ENCODE measurements at regions not wholly inside any gene's neighbourhood (a gene's known extent, or its start where the extent isn't known, plus 50 kb on each side); places are given as distances from the start of the nearest gene placed in this dataset.

GRCh38 chr4:43348591-43348990 lies 456.1 kb downstream of the GRXCR1 start:
- Histone ChIP-seq H3K9me3 (no peaks in the 10 kb centered on the region), H3K27ac (no peak overlapping the region), H3K4me3 (no peak overlapping the region), H3K36me3 (no peaks in the 10 kb centered on the region), H3K27me3 (no peaks in the 10 kb centered on the region), H3K4me1 (peaks cover 0 to 7% (median 0%) of the 10 kb centered on the region in 3 donors)
- DNase-seq (no peak), FAIRE-seq (no peak), ATAC-seq (no peak)
- 87 to 93% methylated on average over 2 of the region's 2 CpGs for WGBS, 2 donors
- intact Hi-C loops (cut with DNase I) = no loop called here
- TF ChIP-seq CTCF (IDR thresholded peaks at IDR 0.05) = no peak

- H3K27ac ChIP-seq = no peak overlapping the region
- intact Hi-C loops (cut with DNase I) = no loop called here
- no peak overlapping the region for H3K4me3 ChIP-seq
- H3K4me1 ChIP-seq = peaks cover 0 to 10% (median 0%) of the 10 kb centered on the region in 3 donors
- H3K36me3 ChIP-seq = no peaks in the 10 kb centered on the region
- H3K9me3 ChIP-seq = no peaks in the 10 kb centered on the region
- TF ChIP-seq CTCF (IDR thresholded peaks at IDR 0.05) = no peak
- FAIRE-seq (no peak), DNase-seq (no peak), ATAC-seq (no peak)
- no peaks in the 10 kb centered on the region for H3K27me3 ChIP-seq
- 0 to 38% methylated on average over 1 of the region's 1 CpG for WGBS, 2 donors
These were observed 459.7 kb downstream of the GRXCR1 start for GRCh38 chr4:43351970-43352806.

- Histone ChIP-seq H3K4me3 (no peak overlapping the region), H3K27ac (no peak overlapping the region), H3K4me1 (peaks cover 0 to 10% (median 0%) of the 10 kb centered on the region in 3 donors), H3K27me3 (no peaks in the 10 kb centered on the region), H3K9me3 (no peaks in the 10 kb centered on the region), H3K36me3 (no peaks in the 10 kb centered on the region)
- WGBS, 2 donors = 67 to 68% methylated on average over 3 of the region's 3 CpGs
- TF ChIP-seq CTCF (IDR thresholded peaks at IDR 0.05) = no peak
- no peak for FAIRE-seq
- intact Hi-C loops (cut with DNase I) = no loop called here
- ATAC-seq = no peak
- DNase-seq = no peak
These were observed 460.3 kb downstream of the GRXCR1 start for GRCh38 chr4:43352859-43353258.

- ATAC-seq = peak in 3 of 4 donors; percentile 30 to 53 (median 52)
- WGBS, 2 donors = 19 to 21% methylated on average over 1 of the region's 1 CpG
- intact Hi-C loops (cut with DNase I) = no loop called here
These were observed 461.0 kb downstream of the GRXCR1 start for GRCh38 chr4:43353552-43353951.

More at GRCh38 chr4:43353552-43353951, 461.0 kb downstream of the GRXCR1 start:
- no peak for TF ChIP-seq CTCF (IDR thresholded peaks at IDR 0.05)
- no peak overlapping the region for H3K4me3 ChIP-seq
- H3K27me3 ChIP-seq = no peaks in the 10 kb centered on the region
- peaks cover 0 to 10% (median 0%) of the 10 kb centered on the region in 3 donors for H3K4me1 ChIP-seq
- DNase-seq (no peak), FAIRE-seq (no peak)
- H3K9me3 ChIP-seq = no peaks in the 10 kb centered on the region
- H3K36me3 ChIP-seq = no peaks in the 10 kb centered on the region
- no peak overlapping the region for H3K27ac ChIP-seq

Data from pancreas (tissue), 10 donors.